WTC11 (cell line): ENCODE measurements at regions not wholly inside any gene's neighbourhood (a gene's known extent, or its start where the extent isn't known, plus 50 kb on each side); places are given as distances from the start of the nearest gene placed in this dataset.

Experiments used
- ATAC-seq: fragments of 200-7000 bp; cut with Tn5 transposase; 2 replicates; pipeline ENCODE4 v1.10.0; 2021; ENCODE audit warnings: mild to moderate bottlenecking, moderate library complexity
- CTCF ChIA-PET: fragments of 300-600 bp; sonication (Branson Sonifier 250); formaldehyde crosslinking; loops from one replicate; lab custom pipeline; 2021; ENCODE audit warnings: antibody characterized with exemption; lab: Charles Lee
- POLR2A ChIA-PET: fragments of 350-600 bp; sonication (Branson Sonifier 250); formaldehyde crosslinking; loops from one replicate; lab custom pipeline; 2021; ENCODE audit warnings: antibody characterized with exemption; lab: Charles Lee
- DNase-seq: peaks from one replicate; pipeline ENCODE4 v3.0.0; 2021; ENCODE audit warnings: low spot score
- H3K27ac Mint-ChIP-seq: 2 replicates; pipeline ENCODE4 v1.8.0; 2021; ENCODE audit warnings: mixed read lengths
- H3K27me3 Mint-ChIP-seq: 2 replicates; pipeline ENCODE4 v1.8.0; 2021; ENCODE audit warnings: low read depth, mild to moderate bottlenecking, moderate library complexity, mixed read lengths
- H3K36me3 Mint-ChIP-seq: 2 replicates; pipeline ENCODE4 v1.8.0; 2021; ENCODE audit warnings: mixed read lengths
- H3K4me1 Mint-ChIP-seq: 2 replicates; pipeline ENCODE4 v1.8.0; 2022; ENCODE audit warnings: mixed read lengths
- H3K4me3 Mint-ChIP-seq: 2 replicates; pipeline ENCODE4 v1.8.0; 2021; ENCODE audit warnings: mild to moderate bottlenecking, moderate library complexity, mixed read lengths
- H3K9me3 Mint-ChIP-seq: 2 replicates; pipeline ENCODE4 v1.8.0; 2021; ENCODE audit warnings: mixed read lengths
- CREB1 ChIP-seq: sonication (generic); formaldehyde crosslinking; IDR thresholded peaks from 2 replicates; pipeline ENCODE4 v1.8.0; 2023; ENCODE audit warnings: mild to moderate bottlenecking, missing genetic modification reagents
- ETV6 ChIP-seq: sonication (generic); formaldehyde crosslinking; IDR thresholded peaks from 2 replicates; pipeline ENCODE4 v1.8.1; 2022; ENCODE audit warnings: mild to moderate bottlenecking, missing genetic modification reagents
- FOXK1 ChIP-seq: sonication (generic); formaldehyde crosslinking; IDR thresholded peaks from 2 replicates; pipeline ENCODE4 v1.8.0; 2022; ENCODE audit warnings: mild to moderate bottlenecking, moderate library complexity, missing genetic modification reagents
- GTF2I ChIP-seq: fragments of 250-450 bp; sonication (Bioruptor Pico); conservative IDR thresholded peaks from 2 replicates; pipeline ENCODE4 v1.4.0; 2021; ENCODE audit warnings: mild to moderate bottlenecking
- KAT7 ChIP-seq: sonication (generic); formaldehyde crosslinking; IDR thresholded peaks from 2 replicates; pipeline ENCODE4 v1.8.1; 2023; ENCODE audit warnings: missing genetic modification reagents, mild to moderate bottlenecking, borderline replicate concordance
- OVOL2 ChIP-seq: fragments of 250-450 bp; sonication (Bioruptor Pico); IDR thresholded peaks from 2 replicates; pipeline ENCODE4 v1.9.0; 2021; ENCODE audit warnings: mild to moderate bottlenecking, borderline replicate concordance
- PRRX2 ChIP-seq: fragments of 250-450 bp; sonication (Bioruptor Pico); IDR thresholded peaks from 2 replicates; pipeline ENCODE4 v1.8.0; 2021; ENCODE audit warnings: mild to moderate bottlenecking
- SMAD3 ChIP-seq: sonication (generic); formaldehyde crosslinking; IDR thresholded peaks from 2 replicates; pipeline ENCODE4 v1.8.0; 2022; ENCODE audit warnings: missing genetic modification reagents, mild to moderate bottlenecking, borderline replicate concordance
- ZBTB21 ChIP-seq: sonication (generic); formaldehyde crosslinking; IDR thresholded peaks from 2 replicates; pipeline ENCODE4 v1.8.1; 2023; ENCODE audit warnings: mild to moderate bottlenecking, missing genetic modification reagents, borderline replicate concordance
- ZNF138 ChIP-seq: sonication (generic); formaldehyde crosslinking; conservative IDR thresholded peaks from 2 replicates; pipeline ENCODE4 v1.8.1; 2022; ENCODE audit warnings: mild to moderate bottlenecking, moderate library complexity, missing genetic modification reagents
- ZNF317 ChIP-seq: sonication (generic); formaldehyde crosslinking; IDR thresholded peaks from 2 replicates; pipeline ENCODE4 v1.8.1; 2023; ENCODE audit warnings: low read depth, mild to moderate bottlenecking, moderate library complexity, missing genetic modification reagents, borderline replicate concordance
- TF ChIP-seq, protein P1 (sequence below): fragments of 250-450 bp; sonication (Bioruptor Pico); IDR thresholded peaks from 2 replicates; pipeline ENCODE4 v1.9.0; 2021; ENCODE audit warnings: mild to moderate bottlenecking
- TF ChIP-seq, protein P2 (sequence below): sonication (generic); formaldehyde crosslinking; IDR thresholded peaks from 2 replicates; pipeline ENCODE4 v1.8.1; 2023; ENCODE audit warnings: mild to moderate bottlenecking, missing genetic modification reagents
- TF ChIP-seq, protein P3 (sequence below): sonication (generic); formaldehyde crosslinking; IDR thresholded peaks from 2 replicates; pipeline ENCODE4 v1.8.1; 2023; ENCODE audit warnings: mild to moderate bottlenecking, moderate library complexity, missing genetic modification reagents
- TF ChIP-seq, protein P4 (sequence below): fragments of 250-450 bp; sonication (Bioruptor Pico); IDR thresholded peaks from 2 replicates; pipeline ENCODE4 v1.9.0; 2021; ENCODE audit warnings: mild to moderate bottlenecking
- TF ChIP-seq, protein P5 (sequence below): fragments of 250-450 bp; sonication (Bioruptor Pico); conservative IDR thresholded peaks from 2 replicates; pipeline ENCODE4 v1.9.0; 2021; ENCODE audit warnings: mild to moderate bottlenecking
- TF ChIP-seq, protein P6 (sequence below): sonication (generic); formaldehyde crosslinking; IDR thresholded peaks from 2 replicates; pipeline ENCODE4 v1.8.0; 2023; ENCODE audit warnings: mild to moderate bottlenecking, missing genetic modification reagents
- TF ChIP-seq, protein P7 (sequence below): sonication (generic); formaldehyde crosslinking; IDR thresholded peaks from 2 replicates; pipeline ENCODE4 v1.8.0; 2023; ENCODE audit warnings: missing genetic modification reagents
- TF ChIP-seq, protein P8 (sequence below): sonication (generic); formaldehyde crosslinking; IDR thresholded peaks from 2 replicates; pipeline ENCODE4 v1.8.0; 2022; ENCODE audit warnings: mild to moderate bottlenecking, missing genetic modification reagents
- TF ChIP-seq, protein P9 (sequence below): sonication (generic); formaldehyde crosslinking; IDR thresholded peaks from 2 replicates; pipeline ENCODE4 v1.8.0; 2022; ENCODE audit warnings: mild to moderate bottlenecking, missing genetic modification reagents

DNA sequence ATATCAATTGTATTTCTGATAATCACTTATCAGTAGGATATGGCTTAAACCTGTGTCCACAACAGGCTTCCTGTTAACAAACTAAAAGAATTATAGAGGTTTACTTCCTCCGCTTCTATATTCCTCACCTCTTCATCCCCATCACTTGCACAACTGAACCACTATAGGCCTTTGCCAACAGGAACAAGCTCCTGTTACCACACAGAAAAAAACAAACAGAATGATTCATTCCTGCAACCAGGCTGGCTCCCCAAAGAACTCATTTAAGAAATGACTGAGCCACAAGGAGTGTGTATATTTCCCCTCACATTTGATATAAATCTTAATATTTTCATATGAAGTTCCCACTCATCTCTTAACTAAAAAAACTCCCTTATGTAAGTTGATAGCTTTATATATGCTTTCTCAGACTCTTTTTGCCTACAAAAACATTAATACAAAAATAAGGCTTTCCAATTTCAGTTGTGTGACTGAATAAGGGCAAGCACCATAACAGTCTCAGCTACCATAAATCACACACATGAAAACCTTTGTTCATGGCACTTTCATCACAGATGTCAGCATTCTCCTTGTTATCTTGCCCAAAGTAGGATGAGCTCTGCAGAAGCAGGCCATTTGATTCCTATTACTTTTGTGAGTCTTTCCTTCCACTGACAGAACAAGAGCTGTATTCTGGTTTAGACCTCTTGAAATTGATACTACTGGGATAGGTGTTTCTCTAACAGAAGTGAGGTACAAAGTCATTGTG, 366.8 kb downstream of the SLITRK1 start (continued):
- TF ChIP-seq, protein P1, sequence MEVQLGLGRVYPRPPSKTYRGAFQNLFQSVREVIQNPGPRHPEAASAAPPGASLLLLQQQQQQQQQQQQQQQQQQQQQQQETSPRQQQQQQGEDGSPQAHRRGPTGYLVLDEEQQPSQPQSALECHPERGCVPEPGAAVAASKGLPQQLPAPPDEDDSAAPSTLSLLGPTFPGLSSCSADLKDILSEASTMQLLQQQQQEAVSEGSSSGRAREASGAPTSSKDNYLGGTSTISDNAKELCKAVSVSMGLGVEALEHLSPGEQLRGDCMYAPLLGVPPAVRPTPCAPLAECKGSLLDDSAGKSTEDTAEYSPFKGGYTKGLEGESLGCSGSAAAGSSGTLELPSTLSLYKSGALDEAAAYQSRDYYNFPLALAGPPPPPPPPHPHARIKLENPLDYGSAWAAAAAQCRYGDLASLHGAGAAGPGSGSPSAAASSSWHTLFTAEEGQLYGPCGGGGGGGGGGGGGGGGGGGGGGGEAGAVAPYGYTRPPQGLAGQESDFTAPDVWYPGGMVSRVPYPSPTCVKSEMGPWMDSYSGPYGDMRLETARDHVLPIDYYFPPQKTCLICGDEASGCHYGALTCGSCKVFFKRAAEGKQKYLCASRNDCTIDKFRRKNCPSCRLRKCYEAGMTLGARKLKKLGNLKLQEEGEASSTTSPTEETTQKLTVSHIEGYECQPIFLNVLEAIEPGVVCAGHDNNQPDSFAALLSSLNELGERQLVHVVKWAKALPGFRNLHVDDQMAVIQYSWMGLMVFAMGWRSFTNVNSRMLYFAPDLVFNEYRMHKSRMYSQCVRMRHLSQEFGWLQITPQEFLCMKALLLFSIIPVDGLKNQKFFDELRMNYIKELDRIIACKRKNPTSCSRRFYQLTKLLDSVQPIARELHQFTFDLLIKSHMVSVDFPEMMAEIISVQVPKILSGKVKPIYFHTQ (CRISPR knock-in tag): no peak
- TF ChIP-seq FOXK1 (CRISPR knock-in tag): no peak
- TF ChIP-seq, protein P2, sequence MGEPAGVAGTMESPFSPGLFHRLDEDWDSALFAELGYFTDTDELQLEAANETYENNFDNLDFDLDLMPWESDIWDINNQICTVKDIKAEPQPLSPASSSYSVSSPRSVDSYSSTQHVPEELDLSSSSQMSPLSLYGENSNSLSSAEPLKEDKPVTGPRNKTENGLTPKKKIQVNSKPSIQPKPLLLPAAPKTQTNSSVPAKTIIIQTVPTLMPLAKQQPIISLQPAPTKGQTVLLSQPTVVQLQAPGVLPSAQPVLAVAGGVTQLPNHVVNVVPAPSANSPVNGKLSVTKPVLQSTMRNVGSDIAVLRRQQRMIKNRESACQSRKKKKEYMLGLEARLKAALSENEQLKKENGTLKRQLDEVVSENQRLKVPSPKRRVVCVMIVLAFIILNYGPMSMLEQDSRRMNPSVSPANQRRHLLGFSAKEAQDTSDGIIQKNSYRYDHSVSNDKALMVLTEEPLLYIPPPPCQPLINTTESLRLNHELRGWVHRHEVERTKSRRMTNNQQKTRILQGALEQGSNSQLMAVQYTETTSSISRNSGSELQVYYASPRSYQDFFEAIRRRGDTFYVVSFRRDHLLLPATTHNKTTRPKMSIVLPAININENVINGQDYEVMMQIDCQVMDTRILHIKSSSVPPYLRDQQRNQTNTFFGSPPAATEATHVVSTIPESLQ (CRISPR knock-in tag): no peak
- TF ChIP-seq PRRX2 (CRISPR knock-in tag): no peak
- no peak for TF ChIP-seq GTF2I (CRISPR knock-in tag)
- no peak for TF ChIP-seq ZNF138 (CRISPR knock-in tag)
- TF ChIP-seq, protein P3, sequence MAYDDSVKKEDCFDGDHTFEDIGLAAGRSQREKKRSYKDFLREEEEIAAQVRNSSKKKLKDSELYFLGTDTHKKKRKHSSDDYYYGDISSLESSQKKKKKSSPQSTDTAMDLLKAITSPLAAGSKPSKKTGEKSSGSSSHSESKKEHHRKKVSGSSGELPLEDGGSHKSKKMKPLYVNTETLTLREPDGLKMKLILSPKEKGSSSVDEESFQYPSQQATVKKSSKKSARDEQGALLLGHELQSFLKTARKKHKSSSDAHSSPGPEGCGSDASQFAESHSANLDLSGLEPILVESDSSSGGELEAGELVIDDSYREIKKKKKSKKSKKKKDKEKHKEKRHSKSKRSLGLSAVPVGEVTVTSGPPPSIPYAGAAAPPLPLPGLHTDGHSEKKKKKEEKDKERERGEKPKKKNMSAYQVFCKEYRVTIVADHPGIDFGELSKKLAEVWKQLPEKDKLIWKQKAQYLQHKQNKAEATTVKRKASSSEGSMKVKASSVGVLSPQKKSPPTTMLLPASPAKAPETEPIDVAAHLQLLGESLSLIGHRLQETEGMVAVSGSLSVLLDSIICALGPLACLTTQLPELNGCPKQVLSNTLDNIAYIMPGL (CRISPR knock-in tag): no peak
- TF ChIP-seq, protein P4, sequence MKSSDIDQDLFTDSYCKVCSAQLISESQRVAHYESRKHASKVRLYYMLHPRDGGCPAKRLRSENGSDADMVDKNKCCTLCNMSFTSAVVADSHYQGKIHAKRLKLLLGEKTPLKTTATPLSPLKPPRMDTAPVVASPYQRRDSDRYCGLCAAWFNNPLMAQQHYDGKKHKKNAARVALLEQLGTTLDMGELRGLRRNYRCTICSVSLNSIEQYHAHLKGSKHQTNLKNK: no peak

DNA sequence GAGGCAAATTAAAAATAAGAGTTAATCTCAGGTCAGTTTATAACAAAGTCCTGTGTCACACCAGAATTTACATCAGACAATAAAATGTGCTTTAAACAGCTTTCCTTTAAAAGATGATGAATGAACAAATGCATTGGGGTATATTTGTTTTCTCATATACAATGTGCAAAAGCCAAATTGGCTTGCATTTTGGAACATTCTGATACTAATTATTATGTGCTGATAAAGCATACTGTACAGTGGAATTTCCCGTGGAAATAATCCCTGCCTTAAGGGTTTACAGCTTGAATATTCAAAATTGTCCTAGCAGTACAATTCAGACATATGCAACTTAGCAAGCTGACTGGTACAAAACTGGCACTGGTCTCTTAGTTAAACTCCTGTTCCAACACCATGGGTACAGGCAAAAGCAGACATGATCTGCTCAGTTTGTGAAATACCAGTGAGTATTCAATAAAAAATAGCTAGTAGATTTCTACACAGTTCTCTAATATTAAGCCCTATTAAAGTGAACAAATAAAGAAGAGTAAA, 373.4 kb downstream of the SLITRK1 start:
- ChIA-PET POLR2A (no interaction called here), CTCF (no interaction called here)
- DNase-seq (no peak), ATAC-seq (no peak)
- no peaks in the 10 kb centered on the region for H3K4me1 Mint-ChIP-seq
- H3K27me3 Mint-ChIP-seq: no peaks in the 10 kb centered on the region
- no peaks in the 10 kb centered on the region for H3K9me3 Mint-ChIP-seq
- no peak overlapping the region for H3K4me3 Mint-ChIP-seq
- no peak overlapping the region for H3K27ac Mint-ChIP-seq
- H3K36me3 Mint-ChIP-seq: no peaks in the 10 kb centered on the region
- TF ChIP-seq KAT7 (CRISPR knock-in tag): no peak
- TF ChIP-seq, protein P5, sequence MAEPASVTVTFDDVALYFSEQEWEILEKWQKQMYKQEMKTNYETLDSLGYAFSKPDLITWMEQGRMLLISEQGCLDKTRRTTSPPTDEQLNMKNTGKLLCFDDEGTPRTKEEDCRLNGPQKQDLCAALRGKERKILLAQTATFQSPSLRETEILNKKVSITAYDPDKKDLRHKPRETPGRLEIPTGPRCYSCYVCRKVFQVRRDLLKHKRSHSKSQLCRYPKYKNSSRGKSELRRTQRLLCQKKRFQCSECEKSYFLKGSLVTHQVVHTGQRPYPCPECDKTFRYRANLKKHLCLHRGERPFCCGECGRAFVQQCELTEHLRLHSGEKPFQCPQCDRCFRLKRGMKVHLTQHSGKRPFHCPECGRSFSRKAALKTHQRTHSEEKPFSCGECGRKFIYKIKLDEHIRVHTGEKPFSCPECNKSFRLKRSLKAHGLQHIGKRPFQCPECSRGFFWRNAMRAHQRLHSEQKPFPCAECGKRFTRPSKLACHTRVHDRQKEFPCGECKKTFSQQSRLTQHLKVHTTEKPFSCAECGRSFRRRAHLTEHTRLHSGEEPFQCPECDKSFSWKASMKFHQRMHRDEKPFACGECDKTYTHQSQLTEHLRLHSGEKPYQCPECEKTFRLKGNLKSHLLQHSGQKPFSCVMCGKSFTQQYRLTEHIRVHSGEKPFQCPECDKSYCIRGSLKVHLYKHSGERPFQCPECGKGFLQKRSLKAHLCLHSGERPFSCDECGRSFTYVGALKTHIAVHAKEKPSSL (CRISPR knock-in tag): no peak
- TF ChIP-seq, protein P6, sequence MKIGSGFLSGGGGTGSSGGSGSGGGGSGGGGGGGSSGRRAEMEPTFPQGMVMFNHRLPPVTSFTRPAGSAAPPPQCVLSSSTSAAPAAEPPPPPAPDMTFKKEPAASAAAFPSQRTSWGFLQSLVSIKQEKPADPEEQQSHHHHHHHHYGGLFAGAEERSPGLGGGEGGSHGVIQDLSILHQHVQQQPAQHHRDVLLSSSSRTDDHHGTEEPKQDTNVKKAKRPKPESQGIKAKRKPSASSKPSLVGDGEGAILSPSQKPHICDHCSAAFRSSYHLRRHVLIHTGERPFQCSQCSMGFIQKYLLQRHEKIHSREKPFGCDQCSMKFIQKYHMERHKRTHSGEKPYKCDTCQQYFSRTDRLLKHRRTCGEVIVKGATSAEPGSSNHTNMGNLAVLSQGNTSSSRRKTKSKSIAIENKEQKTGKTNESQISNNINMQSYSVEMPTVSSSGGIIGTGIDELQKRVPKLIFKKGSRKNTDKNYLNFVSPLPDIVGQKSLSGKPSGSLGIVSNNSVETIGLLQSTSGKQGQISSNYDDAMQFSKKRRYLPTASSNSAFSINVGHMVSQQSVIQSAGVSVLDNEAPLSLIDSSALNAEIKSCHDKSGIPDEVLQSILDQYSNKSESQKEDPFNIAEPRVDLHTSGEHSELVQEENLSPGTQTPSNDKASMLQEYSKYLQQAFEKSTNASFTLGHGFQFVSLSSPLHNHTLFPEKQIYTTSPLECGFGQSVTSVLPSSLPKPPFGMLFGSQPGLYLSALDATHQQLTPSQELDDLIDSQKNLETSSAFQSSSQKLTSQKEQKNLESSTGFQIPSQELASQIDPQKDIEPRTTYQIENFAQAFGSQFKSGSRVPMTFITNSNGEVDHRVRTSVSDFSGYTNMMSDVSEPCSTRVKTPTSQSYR (CRISPR knock-in tag): no peak
- no peak for TF ChIP-seq ZBTB21 (CRISPR knock-in tag)
- TF ChIP-seq ZNF317 (CRISPR knock-in tag): no peak
- TF ChIP-seq, protein P7, sequence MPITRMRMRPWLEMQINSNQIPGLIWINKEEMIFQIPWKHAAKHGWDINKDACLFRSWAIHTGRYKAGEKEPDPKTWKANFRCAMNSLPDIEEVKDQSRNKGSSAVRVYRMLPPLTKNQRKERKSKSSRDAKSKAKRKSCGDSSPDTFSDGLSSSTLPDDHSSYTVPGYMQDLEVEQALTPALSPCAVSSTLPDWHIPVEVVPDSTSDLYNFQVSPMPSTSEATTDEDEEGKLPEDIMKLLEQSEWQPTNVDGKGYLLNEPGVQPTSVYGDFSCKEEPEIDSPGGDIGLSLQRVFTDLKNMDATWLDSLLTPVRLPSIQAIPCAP (CRISPR knock-in tag): no peak
- no peak for TF ChIP-seq CREB1 (CRISPR knock-in tag)
- TF ChIP-seq OVOL2: no peak
- TF ChIP-seq, protein P8, sequence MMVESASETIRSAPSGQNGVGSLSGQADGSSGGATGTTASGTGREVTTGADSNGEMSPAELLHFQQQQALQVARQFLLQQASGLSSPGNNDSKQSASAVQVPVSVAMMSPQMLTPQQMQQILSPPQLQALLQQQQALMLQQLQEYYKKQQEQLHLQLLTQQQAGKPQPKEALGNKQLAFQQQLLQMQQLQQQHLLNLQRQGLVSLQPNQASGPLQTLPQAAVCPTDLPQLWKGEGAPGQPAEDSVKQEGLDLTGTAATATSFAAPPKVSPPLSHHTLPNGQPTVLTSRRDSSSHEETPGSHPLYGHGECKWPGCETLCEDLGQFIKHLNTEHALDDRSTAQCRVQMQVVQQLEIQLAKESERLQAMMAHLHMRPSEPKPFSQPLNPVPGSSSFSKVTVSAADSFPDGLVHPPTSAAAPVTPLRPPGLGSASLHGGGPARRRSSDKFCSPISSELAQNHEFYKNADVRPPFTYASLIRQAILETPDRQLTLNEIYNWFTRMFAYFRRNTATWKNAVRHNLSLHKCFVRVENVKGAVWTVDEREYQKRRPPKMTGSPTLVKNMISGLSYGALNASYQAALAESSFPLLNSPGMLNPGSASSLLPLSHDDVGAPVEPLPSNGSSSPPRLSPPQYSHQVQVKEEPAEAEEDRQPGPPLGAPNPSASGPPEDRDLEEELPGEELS: no peak
- no peak for TF ChIP-seq ETV6 (CRISPR knock-in tag)
- TF ChIP-seq SMAD3 (CRISPR knock-in tag): no peak
- TF ChIP-seq, protein P9, sequence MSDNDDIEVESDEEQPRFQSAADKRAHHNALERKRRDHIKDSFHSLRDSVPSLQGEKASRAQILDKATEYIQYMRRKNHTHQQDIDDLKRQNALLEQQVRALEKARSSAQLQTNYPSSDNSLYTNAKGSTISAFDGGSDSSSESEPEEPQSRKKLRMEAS (CRISPR knock-in tag): no peak
